Fibroblast of lung (primary cell): ENCODE measurements at regions not wholly inside any gene's neighbourhood (a gene's known extent, or its start where the extent isn't known, plus 50 kb on each side); places are given as distances from the start of the nearest gene placed in this dataset.

Source experiments
- CTCF ChIP-seq, 2 donors: IDR thresholded peaks in 1 of 2; conservative IDR thresholded peaks in 1 of 2; 1 replicate in 1 of 2; 2 replicates in 1 of 2; pipeline ENCODE4 v1.5.1; 2011 to 2012; ENCODE audit warnings: low read length in 2 of 2, control low read depth in 1 of 2, inconsistent platforms in 1 of 2, low read depth in 1 of 2, mild to moderate bottlenecking in 1 of 2
- EZH2 ChIP-seq: IDR thresholded peaks from 2 replicates; pipeline ENCODE4 v1.5.1; 2012; ENCODE audit warnings: low read length, control low read depth, mild to moderate bottlenecking; ENCODE audit errors: missing control alignments

- TF ChIP-seq CTCF (conservative IDR thresholded peaks at IDR 0.05 in 1 of 2, IDR thresholded peaks at IDR 0.05 in 1 of 2; ENCODE audit: low read depth in 1 of 2, low read length in 2 of 2), result no peak
- no peak for TF ChIP-seq EZH2
These were observed 366.1 kb upstream of the ZNF32 start for GRCh38 chr10:44014644-44015250.
